OCI-LY7 (cell line): ENCODE measurements at regions not wholly inside any gene's neighbourhood (a gene's known extent, or its start where the extent isn't known, plus 50 kb on each side); places are given as distances from the start of the nearest gene placed in this dataset.

Source experiments
- BruUV-seq: library from RNA; stranded (reverse); fragments of 400-500 nt; replicated peaks from 2 replicates; lab custom pipeline; 2021; lab: Mats Ljungman, UMichigan
- CTCF ChIA-PET: fragments of 300-600 bp; sonication (Branson Sonifier 250); formaldehyde crosslinking; loops from one replicate; lab custom pipeline; 2022; ENCODE audit warnings: antibody characterized with exemption; ENCODE audit not compliant: unreplicated experiment; lab: Charles Lee
- POLR2A ChIA-PET: fragments of 300-600 bp; sonication (Branson Sonifier 250); formaldehyde crosslinking; loops from one replicate; lab custom pipeline; 2022; ENCODE audit warnings: antibody characterized with exemption; lab: Charles Lee
- DNase-seq: peaks from one replicate; pipeline ENCODE4 v3.0.0-alpha.2; 2015; ENCODE audit warnings: low spot score
- H2AFZ ChIP-seq: fragments of 200-600 bp; sonication (generic), shearing (Covaris generic); 2 replicates; pipeline ENCODE4 v1.6.1; 2014; ENCODE audit warnings: mild to moderate bottlenecking, antibody characterized with exemption, low read length, moderate library complexity
- H3K27ac ChIP-seq: fragments of 200-600 bp; sonication (generic); 2 replicates; pipeline ENCODE4 v1.5.1; 2014; ENCODE audit warnings: mixed run types, low read depth, mild to moderate bottlenecking, moderate library complexity, low read length, inconsistent platforms; ENCODE audit not compliant: poor library complexity, severe bottlenecking
- H3K36me3 ChIP-seq: fragments of 200-600 bp; sonication (generic); 2 replicates; pipeline ENCODE4 v1.6.1; 2014; ENCODE audit warnings: mild to moderate bottlenecking, antibody characterized with exemption, low read length, moderate library complexity, mixed read lengths; ENCODE audit not compliant: insufficient read depth
- H3K4me1 ChIP-seq: fragments of 200-600 bp; sonication (generic); 2 replicates; pipeline ENCODE4 v1.5.1; 2014; ENCODE audit warnings: mild to moderate bottlenecking, low read length; ENCODE audit not compliant: insufficient read depth, poor library complexity, severe bottlenecking
- H3K4me2 ChIP-seq: fragments of 200-600 bp; sonication (generic); 2 replicates; pipeline ENCODE4 v1.6.1; 2014; ENCODE audit warnings: mild to moderate bottlenecking, low read length
- H3K4me3 ChIP-seq: fragments of 200-600 bp; sonication (generic); 2 replicates; pipeline ENCODE4 v1.5.1; 2014; ENCODE audit warnings: mild to moderate bottlenecking, low read depth, low read length; ENCODE audit not compliant: poor library complexity, severe bottlenecking
- H3K79me2 ChIP-seq: fragments of 200-600 bp; sonication (generic); 2 replicates; pipeline ENCODE4 v1.6.1; 2016; ENCODE audit warnings: low read depth, mild to moderate bottlenecking, low read length, moderate library complexity, mixed read lengths; ENCODE audit not compliant: insufficient read depth
- H3K9me2 ChIP-seq: fragments of 200-600 bp; sonication (generic); 2 replicates; pipeline ENCODE4 v1.6.1; 2016; ENCODE audit warnings: mild to moderate bottlenecking, low read length, mixed read lengths; ENCODE audit not compliant: insufficient read depth
- H3K9me3 ChIP-seq: fragments of 200-600 bp; sonication (generic); 2 replicates; pipeline ENCODE4 v1.6.1; 2014; ENCODE audit warnings: mild to moderate bottlenecking, mixed run types, low read length, mixed read lengths
- H4K20me1 ChIP-seq: fragments of 200-600 bp; sonication (generic); 2 replicates; pipeline ENCODE4 v1.6.1; 2014; ENCODE audit warnings: mild to moderate bottlenecking, antibody characterized with exemption, low read length, moderate library complexity, mixed read lengths; ENCODE audit not compliant: insufficient read depth
- EZH2phosphoT487 ChIP-seq: fragments of 200-600 bp; sonication (generic); IDR thresholded peaks from 2 replicates; pipeline ENCODE4 v1.6.1; 2018; ENCODE audit warnings: low read depth, borderline replicate concordance, mild to moderate bottlenecking, mixed run types, antibody characterized with exemption, low read length, moderate library complexity, mixed read lengths
- intact Hi-C: fragments of 100-400 bp; cut with micrococcal nuclease; formaldehyde crosslinking; loops from one replicate; pipeline ENCODE4 v1.10.0; 2022; ENCODE audit not compliant: unreplicated experiment
- TF ChIP-seq, protein P1 (sequence below): fragments of 200-600 bp; sonication (generic); conservative IDR thresholded peaks from 2 replicates; pipeline ENCODE4 v1.5.1; 2014; ENCODE audit warnings: mild to moderate bottlenecking, antibody characterized with exemption, low read length, moderate library complexity, mixed read lengths

DNA sequence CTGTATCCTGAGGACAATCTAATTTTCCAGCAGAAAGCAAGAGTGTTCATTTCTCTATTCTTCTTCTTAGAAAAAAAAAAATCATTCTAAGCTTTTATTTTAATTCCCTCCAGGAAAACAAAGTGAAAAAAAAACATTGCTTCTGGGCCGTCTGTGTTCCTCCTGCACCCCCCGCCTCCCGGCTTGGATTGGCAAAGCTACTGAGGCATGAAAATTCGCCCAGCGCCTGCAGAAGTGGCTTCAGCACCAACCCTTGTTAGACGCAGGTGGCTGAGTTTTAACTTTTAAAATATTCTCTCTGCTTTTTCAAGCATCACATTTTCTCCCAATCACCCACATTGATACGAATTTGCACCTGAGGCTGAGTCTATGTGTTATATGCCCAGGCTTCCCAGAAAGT, 401.6 kb downstream of the BRD1 start:
- CTCF ChIA-PET, result no interaction called here
- Histone ChIP-seq H2AFZ (no peak overlapping the region), H4K20me1 (no peaks in the 10 kb centered on the region), H3K9me3 (no peaks in the 10 kb centered on the region), H3K79me2 (no peaks in the 10 kb centered on the region), H3K27ac (no peak overlapping the region), H3K36me3 (no peaks in the 10 kb centered on the region), H3K4me2 (no peak overlapping the region), H3K4me1 (peaks cover 4% of the 10 kb centered on the region), H3K9me2 (no peaks in the 10 kb centered on the region), H3K4me3 (no peak overlapping the region)
- POLR2A ChIA-PET, result no interaction called here
- intact Hi-C loops, result no loop called here
- no TSS peak for BruUV-seq
- no peak for DNase-seq
- TF ChIP-seq, protein P1, sequence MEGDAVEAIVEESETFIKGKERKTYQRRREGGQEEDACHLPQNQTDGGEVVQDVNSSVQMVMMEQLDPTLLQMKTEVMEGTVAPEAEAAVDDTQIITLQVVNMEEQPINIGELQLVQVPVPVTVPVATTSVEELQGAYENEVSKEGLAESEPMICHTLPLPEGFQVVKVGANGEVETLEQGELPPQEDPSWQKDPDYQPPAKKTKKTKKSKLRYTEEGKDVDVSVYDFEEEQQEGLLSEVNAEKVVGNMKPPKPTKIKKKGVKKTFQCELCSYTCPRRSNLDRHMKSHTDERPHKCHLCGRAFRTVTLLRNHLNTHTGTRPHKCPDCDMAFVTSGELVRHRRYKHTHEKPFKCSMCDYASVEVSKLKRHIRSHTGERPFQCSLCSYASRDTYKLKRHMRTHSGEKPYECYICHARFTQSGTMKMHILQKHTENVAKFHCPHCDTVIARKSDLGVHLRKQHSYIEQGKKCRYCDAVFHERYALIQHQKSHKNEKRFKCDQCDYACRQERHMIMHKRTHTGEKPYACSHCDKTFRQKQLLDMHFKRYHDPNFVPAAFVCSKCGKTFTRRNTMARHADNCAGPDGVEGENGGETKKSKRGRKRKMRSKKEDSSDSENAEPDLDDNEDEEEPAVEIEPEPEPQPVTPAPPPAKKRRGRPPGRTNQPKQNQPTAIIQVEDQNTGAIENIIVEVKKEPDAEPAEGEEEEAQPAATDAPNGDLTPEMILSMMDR, result no peak
- no peak for TF ChIP-seq EZH2phosphoT487

DNA sequence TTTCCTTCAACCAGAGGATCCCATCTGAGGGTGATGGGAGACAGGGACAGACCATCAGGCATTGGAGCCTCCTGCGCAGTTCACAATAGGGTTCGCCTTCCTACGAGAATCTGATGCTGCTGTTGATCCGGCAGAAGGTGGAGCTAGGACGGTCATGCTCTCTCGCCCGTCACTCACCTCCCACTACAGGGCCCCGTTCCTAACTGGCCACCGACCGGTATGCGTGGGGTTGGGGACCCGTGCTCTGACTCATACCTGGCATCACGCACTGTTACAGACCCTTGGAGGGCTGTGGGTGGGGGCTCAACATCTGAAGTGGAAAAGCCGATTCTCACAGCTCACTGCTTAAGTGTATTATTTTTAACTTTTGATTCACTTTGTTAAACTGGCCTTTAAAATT, 402.3 kb downstream of the BRD1 start:
- DNase-seq, result no peak
- intact Hi-C loops, result no loop called here
- Histone ChIP-seq H3K9me3 (no peaks in the 10 kb centered on the region), H3K27ac (no peak overlapping the region), H2AFZ (no peak overlapping the region), H4K20me1 (no peaks in the 10 kb centered on the region), H3K4me3 (no peak overlapping the region), H3K4me2 (no peak overlapping the region), H3K79me2 (no peaks in the 10 kb centered on the region), H3K9me2 (no peaks in the 10 kb centered on the region), H3K36me3 (no peaks in the 10 kb centered on the region), H3K4me1 (peaks cover 4% of the 10 kb centered on the region)
- POLR2A ChIA-PET, result no interaction called here
- CTCF ChIA-PET, result no interaction called here
- BruUV-seq, result no TSS peak
- TF ChIP-seq EZH2phosphoT487, result no peak
- TF ChIP-seq, protein P1, result no peak

DNA sequence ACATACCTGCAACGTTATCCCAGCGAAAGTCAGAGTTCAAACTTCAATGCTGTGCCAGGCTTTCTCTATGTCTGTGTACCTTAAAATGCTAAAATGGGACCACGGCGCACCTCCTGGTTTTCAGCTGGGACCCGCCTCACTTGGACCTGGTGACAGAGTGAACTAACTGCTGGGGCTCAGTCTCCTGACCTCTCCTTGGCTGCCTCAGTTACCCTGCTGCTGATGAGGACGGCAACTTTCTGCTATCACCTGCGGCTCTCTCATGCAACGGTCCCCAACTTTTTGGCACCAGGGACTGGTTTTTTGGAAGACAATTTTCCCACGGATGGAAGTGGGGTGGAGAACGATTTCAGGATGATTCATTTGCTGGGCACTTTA, 402.8 kb downstream of the BRD1 start:
- Histone ChIP-seq H2AFZ (no peak overlapping the region), H3K4me2 (no peak overlapping the region), H4K20me1 (no peaks in the 10 kb centered on the region), H3K9me3 (no peaks in the 10 kb centered on the region), H3K79me2 (no peaks in the 10 kb centered on the region), H3K36me3 (no peaks in the 10 kb centered on the region), H3K9me2 (no peaks in the 10 kb centered on the region), H3K4me1 (peaks cover 4% of the 10 kb centered on the region), H3K4me3 (no peak overlapping the region), H3K27ac (no peak overlapping the region)
- no peak for TF ChIP-seq EZH2phosphoT487
- TF ChIP-seq, protein P1, result no peak
- no TSS peak for BruUV-seq
- no peak for DNase-seq
- intact Hi-C loops, result no loop called here
- ChIA-PET CTCF (no interaction called here), POLR2A (no interaction called here)
